Astrocyte (in vitro differentiated cells and primary cell): ENCODE measurements at regions not wholly inside any gene's neighbourhood (a gene's known extent, or its start where the extent isn't known, plus 50 kb on each side); places are given as distances from the start of the nearest gene placed in this dataset.

ENCODE experiments used
- EZH2 ChIP-seq: IDR thresholded peaks from 2 replicates; pipeline ENCODE4 v1.6.1; 2012; ENCODE audit warnings: mild to moderate bottlenecking, low read length, inconsistent platforms; ENCODE audit not compliant: insufficient read depth
- TF ChIP-seq, protein P1 (sequence below): IDR thresholded peaks from 2 replicates; pipeline ENCODE4 v1.5.1; 2011; ENCODE audit warnings: low read depth, mild to moderate bottlenecking, inconsistent platforms, low read length, moderate library complexity; ENCODE audit not compliant: insufficient read depth

DNA sequence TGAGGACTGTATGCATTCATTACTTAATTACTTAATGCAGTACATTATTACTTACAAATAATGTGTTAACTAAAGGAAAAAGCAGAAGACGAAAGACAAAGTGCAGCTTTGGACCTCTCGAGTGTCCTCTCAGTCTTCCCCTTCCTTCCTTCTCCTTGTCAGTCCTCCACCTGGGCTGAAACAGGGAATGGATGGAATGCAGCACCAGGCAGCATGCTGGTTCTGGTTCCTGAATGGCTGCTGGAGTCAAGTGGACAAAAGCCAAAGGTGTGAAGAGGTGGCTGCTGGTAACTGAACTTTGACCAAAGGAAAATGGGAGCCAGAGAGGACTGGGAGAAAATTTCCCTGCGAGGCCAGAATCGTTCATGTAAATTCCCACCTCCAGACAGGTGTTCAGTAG lies 179.5 kb downstream of the GPAM start:
- no peak for TF ChIP-seq EZH2
- TF ChIP-seq, protein P1, sequence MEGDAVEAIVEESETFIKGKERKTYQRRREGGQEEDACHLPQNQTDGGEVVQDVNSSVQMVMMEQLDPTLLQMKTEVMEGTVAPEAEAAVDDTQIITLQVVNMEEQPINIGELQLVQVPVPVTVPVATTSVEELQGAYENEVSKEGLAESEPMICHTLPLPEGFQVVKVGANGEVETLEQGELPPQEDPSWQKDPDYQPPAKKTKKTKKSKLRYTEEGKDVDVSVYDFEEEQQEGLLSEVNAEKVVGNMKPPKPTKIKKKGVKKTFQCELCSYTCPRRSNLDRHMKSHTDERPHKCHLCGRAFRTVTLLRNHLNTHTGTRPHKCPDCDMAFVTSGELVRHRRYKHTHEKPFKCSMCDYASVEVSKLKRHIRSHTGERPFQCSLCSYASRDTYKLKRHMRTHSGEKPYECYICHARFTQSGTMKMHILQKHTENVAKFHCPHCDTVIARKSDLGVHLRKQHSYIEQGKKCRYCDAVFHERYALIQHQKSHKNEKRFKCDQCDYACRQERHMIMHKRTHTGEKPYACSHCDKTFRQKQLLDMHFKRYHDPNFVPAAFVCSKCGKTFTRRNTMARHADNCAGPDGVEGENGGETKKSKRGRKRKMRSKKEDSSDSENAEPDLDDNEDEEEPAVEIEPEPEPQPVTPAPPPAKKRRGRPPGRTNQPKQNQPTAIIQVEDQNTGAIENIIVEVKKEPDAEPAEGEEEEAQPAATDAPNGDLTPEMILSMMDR = no peak
